Mammary epithelial cell (primary cell): ENCODE measurements at regions not wholly inside any gene's neighbourhood (a gene's known extent, or its start where the extent isn't known, plus 50 kb on each side); places are given as distances from the start of the nearest gene placed in this dataset.

Experiments used
- CTCF ChIP-seq, 2 donors: IDR thresholded peaks in 1 of 2; conservative IDR thresholded peaks in 1 of 2; 2 replicates each; pipeline ENCODE4 v1.5.1; 2011 to 2012; ENCODE audit warnings: inconsistent platforms in 2 of 2, low read length in 2 of 2, mild to moderate bottlenecking in 2 of 2, control low read depth in 1 of 2, low read depth in 1 of 2; ENCODE audit not compliant: insufficient read depth in 1 of 2; ENCODE audit errors: extremely low read depth in 1 of 2
- EZH2 ChIP-seq: IDR thresholded peaks from 2 replicates; pipeline ENCODE4 v1.6.1; 2012; ENCODE audit warnings: low read length, inconsistent platforms, borderline replicate concordance

GRCh38 chr15:93200081-93200836, 111.2 kb upstream of the RGMA start:
- TF ChIP-seq CTCF (conservative IDR thresholded peaks at IDR 0.05 in 1 of 2, IDR thresholded peaks at IDR 0.05 in 1 of 2; ENCODE audit: extremely low read depth in 1 of 2, insufficient read depth in 1 of 2, low read depth in 1 of 2, low read length in 2 of 2) (no peak), EZH2 (no peak)
